Ammon's horn (tissue), 1 donor: ENCODE measurements at regions not wholly inside any gene's neighbourhood (a gene's known extent, or its start where the extent isn't known, plus 50 kb on each side); places are given as distances from the start of the nearest gene placed in this dataset.
A peak's percentile ranks its signal among the peaks of the same experiment; 100 is the strongest.

ENCODE experiments used
- DNase-seq: peaks from one replicate; pipeline ENCODE4 v3.0.0-alpha.2; 2016; ENCODE audit warnings: low spot score

DNA sequence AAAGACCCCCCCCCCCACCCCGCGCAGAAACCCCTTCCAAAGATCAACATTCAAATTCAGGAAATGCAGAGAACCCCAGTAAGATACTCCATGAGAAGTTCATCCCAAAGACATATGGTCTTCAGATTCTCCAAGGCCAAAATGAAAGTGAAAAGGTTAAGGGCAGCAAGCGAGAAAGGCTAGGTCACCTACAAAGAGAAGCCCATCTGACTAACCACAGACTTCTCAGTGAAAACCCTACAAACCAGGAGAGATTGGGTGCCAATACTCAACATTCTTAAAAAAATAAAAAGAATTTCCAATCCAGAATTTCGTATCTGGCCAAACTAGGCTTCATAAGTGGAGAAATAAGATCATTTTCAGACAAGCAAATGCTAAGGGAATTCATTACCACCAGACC is 175.2 kb downstream of the RND3 start:
- DNase-seq = no peak

- no peak for DNase-seq
Observed at GRCh38 chr2:150309311-150310080, 178.0 kb downstream of the RND3 start.

DNA sequence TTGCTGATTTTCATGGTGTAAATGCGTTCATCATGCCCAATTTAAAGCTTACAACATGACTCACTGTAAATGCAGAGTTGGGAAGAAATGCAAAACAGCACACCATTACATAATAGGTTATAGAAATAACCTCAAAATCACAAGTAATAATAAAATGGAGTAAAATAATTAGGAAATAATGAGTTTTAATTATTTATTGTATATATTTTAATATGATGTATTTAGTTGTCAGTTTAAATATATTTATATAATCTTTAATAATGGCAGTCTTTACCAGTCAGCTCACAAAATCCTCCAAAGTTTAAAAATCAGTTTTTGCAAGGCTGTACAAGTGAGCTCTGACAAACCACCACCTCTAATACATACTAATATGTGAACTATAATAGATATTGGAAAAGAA is 180.2 kb downstream of the RND3 start:
- DNase-seq = no peak

GRCh38 chr2:150303281-150303680 is 184.2 kb downstream of the RND3 start:
- no peak for DNase-seq

DNA sequence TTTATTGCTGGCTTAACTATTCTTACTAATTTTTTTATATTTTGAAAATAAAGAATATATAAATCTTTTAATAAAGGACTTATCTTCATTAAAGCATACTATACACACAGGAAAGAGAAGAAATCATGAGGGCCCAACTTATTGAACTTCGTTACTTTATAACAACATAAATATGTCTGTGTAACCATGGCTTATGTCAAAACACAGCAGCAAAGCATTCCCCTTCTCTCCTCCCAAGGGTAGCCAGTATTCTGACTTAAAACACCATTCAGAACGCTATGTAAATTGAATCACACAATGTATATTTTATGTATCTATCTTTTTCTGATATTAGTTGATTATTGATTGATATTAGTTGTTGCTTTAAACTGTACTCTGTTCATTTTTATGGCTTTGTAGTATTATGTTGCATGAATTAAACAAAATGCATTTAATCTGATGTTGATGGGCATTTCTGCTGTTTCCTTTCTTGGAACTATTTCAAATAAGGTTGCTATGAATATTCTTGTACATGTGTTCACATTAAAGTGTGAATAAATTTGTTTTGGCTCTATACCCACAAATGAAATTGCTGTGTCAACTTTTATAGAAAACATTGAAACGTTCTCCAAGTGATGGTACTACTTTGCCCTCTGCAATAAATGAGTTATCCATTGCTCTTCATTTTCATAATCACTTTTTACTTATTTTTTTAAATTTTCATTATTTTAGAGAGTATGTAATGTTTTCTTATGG is 188.7 kb downstream of the RND3 start:
- no peak for DNase-seq

GRCh38 chr2:150296770-150297546 is 190.5 kb downstream of the RND3 start:
- peak; percentile 12 for DNase-seq

GRCh38 chr2:150295544-150295943 is 191.9 kb downstream of the RND3 start:
- DNase-seq = no peak

GRCh38 chr2:150293771-150294170 is 193.7 kb downstream of the RND3 start:
- no peak for DNase-seq

DNA sequence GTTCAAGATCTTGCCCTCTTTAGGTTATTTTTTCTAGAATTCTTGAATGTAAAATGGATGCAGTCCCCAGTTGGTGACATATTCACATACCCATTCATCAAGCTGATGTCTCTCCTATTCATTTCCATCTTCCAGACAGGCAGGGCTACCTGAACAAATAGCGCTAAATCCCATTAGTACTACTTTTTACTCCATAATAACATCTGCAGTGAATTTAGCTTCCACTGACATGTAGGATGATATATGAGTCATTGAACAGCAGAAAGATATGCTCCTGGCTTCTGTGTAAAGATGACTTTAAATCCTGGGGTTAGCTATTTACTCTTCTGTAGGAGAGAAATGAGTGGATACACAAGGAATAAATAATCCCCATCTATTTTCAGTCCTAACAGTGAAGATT is 194.7 kb downstream of the RND3 start:
- no peak for DNase-seq

DNA sequence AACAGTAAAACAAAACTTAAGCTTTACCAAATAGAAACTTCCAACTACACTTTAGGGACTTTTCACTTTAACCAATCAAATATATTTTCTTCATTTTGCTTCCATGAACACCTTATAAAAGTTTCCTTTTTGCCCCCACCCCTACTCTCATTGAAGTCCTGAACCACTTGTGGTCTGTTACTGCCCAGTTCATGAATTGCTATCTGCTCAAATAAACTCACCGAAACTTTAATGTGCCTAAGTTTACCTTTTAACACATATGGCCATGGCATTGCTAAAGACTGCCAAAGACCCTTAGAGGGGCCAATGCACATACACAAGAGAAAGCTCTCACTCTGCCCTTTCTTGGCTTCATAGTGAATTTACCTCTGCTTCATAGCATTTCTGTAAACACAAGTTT is 195.3 kb downstream of the RND3 start:
- DNase-seq = no peak

DNA sequence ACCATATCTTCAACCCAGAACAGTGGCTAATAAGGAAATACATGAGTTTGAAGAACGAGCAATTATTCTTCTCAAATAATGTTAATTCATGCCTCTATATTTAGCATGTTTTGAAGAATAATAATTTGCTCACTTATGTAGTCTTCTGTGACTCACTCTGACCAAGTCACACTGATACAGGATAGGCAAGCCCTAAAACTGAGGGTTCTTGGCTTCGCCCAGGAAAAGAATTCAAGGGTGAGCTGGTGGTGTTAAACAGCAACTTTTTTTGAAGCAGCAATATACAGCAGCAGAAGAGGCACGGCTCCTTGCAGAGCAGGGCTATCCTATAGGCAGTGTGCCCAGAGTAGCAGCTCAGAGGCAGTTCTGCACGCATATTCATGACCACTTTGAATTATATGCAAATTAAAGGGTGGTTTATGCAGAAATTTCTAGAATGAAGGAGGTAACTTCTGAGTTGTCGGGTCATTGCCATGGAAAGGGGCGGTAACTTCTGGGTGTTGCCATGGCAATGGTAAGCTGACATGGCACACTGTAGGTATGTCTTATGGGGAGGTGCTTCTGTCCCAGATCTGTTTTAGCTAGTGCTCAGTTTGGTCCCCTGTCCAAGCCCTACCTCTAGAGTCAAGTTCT is 200.6 kb downstream of the RND3 start:
- DNase-seq = no peak

- no peak for DNase-seq
Observed at GRCh38 chr2:150284116-150284515, 203.4 kb downstream of the RND3 start.

DNA sequence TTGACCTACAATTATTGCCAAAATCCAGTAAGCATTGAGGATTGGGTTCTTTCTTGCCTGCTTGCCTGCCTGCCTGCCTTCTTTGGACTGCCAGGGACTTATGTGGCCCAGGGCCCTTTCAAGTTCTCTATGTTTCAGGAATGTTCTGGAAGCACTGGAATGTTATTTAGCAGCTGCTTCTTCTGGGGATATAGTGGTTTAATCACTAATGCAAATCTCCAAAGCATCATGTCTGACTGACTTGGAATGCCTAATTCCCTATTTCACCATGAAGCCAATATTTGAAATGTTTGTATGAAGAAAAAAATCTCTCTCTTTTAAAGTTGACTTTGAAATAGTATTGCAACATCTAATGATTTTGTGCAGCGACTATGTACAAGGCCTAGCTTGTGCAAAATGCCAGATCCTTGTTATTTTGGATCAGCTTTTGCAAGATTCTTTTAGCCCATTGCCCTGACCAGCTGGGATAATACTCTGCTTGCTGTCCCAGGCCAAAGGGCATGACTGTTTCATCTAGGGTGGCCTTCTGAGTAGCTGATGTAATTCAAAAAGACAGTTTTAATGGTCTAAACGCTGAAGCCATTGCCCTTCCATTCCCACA is 204.6 kb downstream of the RND3 start:
- no peak for DNase-seq

DNA sequence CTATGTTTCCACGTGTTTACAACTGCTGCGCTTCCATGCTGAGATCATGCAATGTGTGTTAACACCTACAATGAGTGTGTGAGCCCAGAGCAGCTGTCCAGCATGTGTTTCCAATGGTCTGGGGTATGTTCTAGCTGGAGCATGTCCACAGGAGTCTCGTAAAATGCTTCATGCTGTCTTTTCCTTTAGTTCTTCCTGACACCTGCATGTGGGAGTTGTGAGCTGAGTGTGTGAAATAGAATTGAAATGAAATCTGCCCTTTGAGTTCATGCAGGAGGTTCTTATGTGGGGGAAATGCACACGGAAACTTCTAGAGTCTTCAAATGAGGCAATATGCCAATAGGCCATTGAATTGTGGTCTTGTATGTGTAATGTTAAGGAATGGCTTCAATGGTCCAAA is 205.1 kb downstream of the RND3 start:
- DNase-seq = no peak

GRCh38 chr2:150280231-150280630 is 207.2 kb downstream of the RND3 start:
- no peak for DNase-seq

DNA sequence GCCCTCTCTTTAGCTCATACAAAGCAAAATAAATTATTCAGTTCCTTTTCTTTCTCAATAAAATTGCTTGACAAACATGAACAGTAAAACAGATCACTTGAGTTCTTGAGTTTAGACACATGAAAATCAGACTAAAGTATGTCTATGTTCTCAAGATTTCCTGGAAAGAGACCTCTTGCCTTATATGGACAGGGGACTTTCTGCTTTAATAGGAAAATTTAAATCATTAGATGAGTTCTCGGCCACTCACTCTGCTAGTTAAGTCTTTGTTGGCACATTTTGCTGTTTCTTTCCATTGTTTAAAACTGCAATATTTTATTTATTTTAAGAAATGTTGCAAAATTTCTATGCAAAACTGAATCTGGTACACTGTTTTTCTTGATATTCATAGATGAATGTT is 207.8 kb downstream of the RND3 start:
- no peak for DNase-seq

- DNase-seq = no peak
Observed at GRCh38 chr2:150276737-150277136, 210.7 kb downstream of the RND3 start.

DNA sequence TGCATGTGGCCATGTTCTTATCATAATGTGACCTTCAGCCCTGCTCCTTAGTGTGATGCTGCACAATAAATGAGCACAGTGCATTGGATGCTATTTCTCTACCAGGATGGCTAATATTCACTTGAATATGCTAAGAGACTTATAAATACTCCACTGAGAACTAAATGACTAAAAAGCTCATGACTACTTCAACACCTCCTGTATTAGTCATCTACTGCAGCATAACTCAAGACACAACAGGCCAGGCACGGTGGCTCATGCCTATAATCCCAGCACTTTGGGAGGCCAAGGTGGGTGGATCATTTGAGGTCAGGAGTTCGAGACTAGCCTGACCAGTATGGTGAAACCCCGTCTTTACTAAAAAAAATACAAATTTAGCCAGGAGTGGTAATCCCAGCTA is 213.4 kb downstream of the RND3 start:
- DNase-seq = no peak

- no peak for DNase-seq
Observed at GRCh38 chr2:150271952-150272802, 215.3 kb downstream of the RND3 start.

DNA sequence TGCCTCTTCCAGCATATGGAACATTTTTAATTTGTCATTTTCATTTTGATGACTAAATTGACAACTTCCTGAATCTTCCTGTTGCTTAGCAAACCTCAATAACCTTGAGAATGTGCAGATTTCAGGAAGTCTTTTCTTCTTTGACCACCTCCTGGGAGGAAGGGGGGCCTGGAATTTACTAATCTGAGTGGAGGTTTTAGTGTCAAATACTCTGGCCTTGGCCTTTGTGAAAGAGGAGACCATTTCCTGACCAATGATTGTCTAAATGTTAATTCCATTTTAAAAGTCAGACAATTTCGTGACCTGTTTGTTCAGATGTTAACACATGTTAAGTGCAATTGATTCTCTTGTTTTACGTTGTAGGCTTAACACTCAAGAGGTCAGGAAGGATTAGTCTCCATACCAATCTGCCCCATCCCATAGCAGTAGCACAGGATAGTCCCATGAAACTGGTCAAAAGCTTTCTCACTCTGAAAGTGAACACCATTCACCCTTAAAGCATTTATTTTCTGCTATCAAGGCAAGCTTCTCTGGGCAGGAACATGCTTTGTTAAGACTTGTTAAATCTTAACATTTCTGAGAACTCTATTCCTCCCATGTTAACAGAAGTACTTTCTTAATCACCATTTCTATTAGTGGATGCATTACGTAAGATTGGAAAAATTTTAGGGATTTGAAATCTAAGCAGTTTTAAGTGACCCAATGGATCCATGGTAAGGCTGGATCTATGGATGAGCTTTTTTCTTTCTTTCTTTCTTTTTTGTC is 219.6 kb downstream of the RND3 start:
- no peak for DNase-seq
